ENCODE measurements at regions not wholly inside any gene's neighbourhood (a gene's known extent, or its start where the extent isn't known, plus 50 kb on each side); places are given as distances from the start of the nearest gene placed in this dataset.

DNA sequence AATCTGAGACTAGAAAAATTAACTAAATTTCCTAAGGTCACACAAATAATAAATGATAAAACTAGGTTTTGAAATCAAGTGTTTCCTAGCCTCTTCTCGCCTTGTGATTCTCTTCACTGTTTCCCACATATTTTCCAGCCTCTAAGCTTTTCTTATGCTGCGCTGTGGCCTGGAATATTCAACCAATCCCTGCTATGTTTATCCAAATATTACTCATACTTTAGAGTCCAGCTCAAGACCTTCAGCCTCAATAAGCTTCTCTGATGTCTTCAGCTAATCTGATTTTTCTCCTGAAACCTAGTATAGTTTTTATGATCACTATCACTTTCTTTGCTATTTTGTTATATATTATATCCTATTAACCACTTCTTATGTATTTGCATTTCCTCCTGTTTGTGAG, 303.1 kb upstream of the CDH6 start:
- TF ChIP-seq, protein P1, sequence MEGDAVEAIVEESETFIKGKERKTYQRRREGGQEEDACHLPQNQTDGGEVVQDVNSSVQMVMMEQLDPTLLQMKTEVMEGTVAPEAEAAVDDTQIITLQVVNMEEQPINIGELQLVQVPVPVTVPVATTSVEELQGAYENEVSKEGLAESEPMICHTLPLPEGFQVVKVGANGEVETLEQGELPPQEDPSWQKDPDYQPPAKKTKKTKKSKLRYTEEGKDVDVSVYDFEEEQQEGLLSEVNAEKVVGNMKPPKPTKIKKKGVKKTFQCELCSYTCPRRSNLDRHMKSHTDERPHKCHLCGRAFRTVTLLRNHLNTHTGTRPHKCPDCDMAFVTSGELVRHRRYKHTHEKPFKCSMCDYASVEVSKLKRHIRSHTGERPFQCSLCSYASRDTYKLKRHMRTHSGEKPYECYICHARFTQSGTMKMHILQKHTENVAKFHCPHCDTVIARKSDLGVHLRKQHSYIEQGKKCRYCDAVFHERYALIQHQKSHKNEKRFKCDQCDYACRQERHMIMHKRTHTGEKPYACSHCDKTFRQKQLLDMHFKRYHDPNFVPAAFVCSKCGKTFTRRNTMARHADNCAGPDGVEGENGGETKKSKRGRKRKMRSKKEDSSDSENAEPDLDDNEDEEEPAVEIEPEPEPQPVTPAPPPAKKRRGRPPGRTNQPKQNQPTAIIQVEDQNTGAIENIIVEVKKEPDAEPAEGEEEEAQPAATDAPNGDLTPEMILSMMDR (IDR thresholded peaks at IDR 0.05), result no peak
- TF ChIP-seq EZH2 (IDR thresholded peaks at IDR 0.05), result no peak
